Lung (tissue), 11 donors: ENCODE measurements at regions not wholly inside any gene's neighbourhood (a gene's known extent, or its start where the extent isn't known, plus 50 kb on each side); places are given as distances from the start of the nearest gene placed in this dataset.

Source experiments
- ATAC-seq: fragments of 200-7000 bp; cut with Tn5 transposase; one replicate; pipeline ENCODE4 v1.9.1; 2020; ENCODE audit warnings: moderate number of reproducible peaks; ENCODE audit not compliant: insufficient read depth, low FRiP score
- DNase-seq, 3 donors: peaks; one replicate each; pipeline ENCODE4 v3.0.0-alpha.2; 2013 to 2017
- H3K27ac ChIP-seq, 2 donors: one replicate each; pipeline ENCODE4 v1.5.1; 2013; ENCODE audit warnings: mild to moderate bottlenecking in 2 of 2, moderate library complexity in 2 of 2, control low read depth in 1 of 2, inconsistent platforms in 1 of 2, low read depth in 1 of 2, low read length in 1 of 2
- H3K27me3 ChIP-seq, 3 donors: one replicate each; pipeline ENCODE4 v1.5.1; 2013; ENCODE audit warnings: low read length in 2 of 3; ENCODE audit not compliant: control insufficient read depth in 3 of 3, insufficient read depth in 3 of 3
- H3K36me3 ChIP-seq, 4 donors: one replicate each; pipeline ENCODE4 v1.5.1; 2013; ENCODE audit warnings: low read length in 4 of 4, mild to moderate bottlenecking in 1 of 4, moderate library complexity in 1 of 4; ENCODE audit not compliant: control insufficient read depth in 4 of 4, insufficient read depth in 4 of 4
- H3K4me1 ChIP-seq, 5 donors: one replicate each; pipeline ENCODE4 v1.5.1; 2013; ENCODE audit warnings: low read length in 5 of 5, mild to moderate bottlenecking in 2 of 5, moderate library complexity in 1 of 5; ENCODE audit not compliant: control insufficient read depth in 5 of 5, insufficient read depth in 5 of 5
- H3K4me3 ChIP-seq: one replicate; pipeline ENCODE4 v1.5.1; 2013; ENCODE audit warnings: mild to moderate bottlenecking, control low read depth, moderate library complexity
- H3K9ac ChIP-seq, 2 donors: one replicate each; pipeline ENCODE4 v1.5.1; 2013; ENCODE audit warnings: low read length in 2 of 2, control low read depth in 1 of 2; ENCODE audit not compliant: insufficient read depth in 1 of 2
- H3K9me3 ChIP-seq, 4 donors: one replicate each; pipeline ENCODE4 v1.5.1; 2013; ENCODE audit warnings: low read length in 3 of 4, mild to moderate bottlenecking in 1 of 4, moderate library complexity in 1 of 4; ENCODE audit not compliant: control insufficient read depth in 4 of 4, insufficient read depth in 3 of 4
- CTCF ChIP-seq: IDR thresholded peaks from 2 replicates; pipeline ENCODE4 v1.5.1; 2012; ENCODE audit warnings: mild to moderate bottlenecking; ENCODE audit errors: control extremely low read depth, extremely low read depth
- WGBS, 2 donors: extraction: QIAGEN DNeasy Blood & Tissue Kit; methylation state at CpG; one replicate each; pipeline ENCODE4 v1.1.7; 2013; 5-methylcytosine and 5-hydroxymethylcytosine counted together
- donor health status: control.
- donor health status: control.
- donor health status: Bipolar disorder and iron deficiency.
- donor health status: healthy.
- donor health status: DM: yes; HTN: yes; CAD: no.

DNA sequence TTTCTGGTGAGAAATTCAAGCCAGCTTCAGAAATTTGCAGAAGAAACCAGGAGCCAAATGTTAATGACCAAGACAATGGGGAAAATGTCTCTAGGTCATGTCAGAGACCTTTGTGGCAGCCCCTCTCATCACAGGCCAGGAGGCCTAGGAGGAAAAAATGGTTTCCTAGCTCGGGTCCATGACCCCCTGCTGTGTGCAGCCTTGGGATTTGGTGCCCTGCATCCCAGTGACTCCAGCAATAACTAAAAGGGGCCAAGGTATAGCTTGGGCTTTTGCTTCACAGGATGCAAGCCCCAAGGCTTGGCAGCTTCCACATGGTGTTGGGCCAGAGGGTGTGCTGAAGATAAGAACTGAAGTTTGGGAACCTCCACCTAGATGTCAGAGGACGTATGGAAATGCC lies 814.7 kb upstream of the SLIT2 start:
- Histone ChIP-seq H3K9me3 (peaks cover 0 to 9% (median 3%) of the 10 kb centered on the region in 4 donors), H3K4me1 (no peaks in the 10 kb centered on the region), H3K9ac (no peak overlapping the region), H3K27me3 (no peaks in the 10 kb centered on the region), H3K4me3 (no peak overlapping the region), H3K36me3 (no peaks in the 10 kb centered on the region), H3K27ac (no peak overlapping the region)
- ATAC-seq, result no peak
- no peak for TF ChIP-seq CTCF
- DNase-seq, result no peak
- WGBS, 2 donors, result 61 to 72% methylated on average over 2 of the region's 2 CpGs

- H3K4me3 ChIP-seq, result no peak overlapping the region
- DNase-seq (no peak), ATAC-seq (no peak)
- H3K27ac ChIP-seq, result no peak overlapping the region
- WGBS, 2 donors, result 58 to 60% methylated on average over 4 of the region's 4 CpGs
- H3K9ac ChIP-seq, result no peak overlapping the region
- H3K4me1 ChIP-seq, result no peaks in the 10 kb centered on the region
- no peaks in the 10 kb centered on the region for H3K27me3 ChIP-seq
- H3K36me3 ChIP-seq, result no peaks in the 10 kb centered on the region
- TF ChIP-seq CTCF, result no peak
- peaks cover 0 to 9% (median 8%) of the 10 kb centered on the region in 4 donors for H3K9me3 ChIP-seq
These were observed 822.0 kb upstream of the SLIT2 start for GRCh38 chr4:19429684-19430083.

DNA sequence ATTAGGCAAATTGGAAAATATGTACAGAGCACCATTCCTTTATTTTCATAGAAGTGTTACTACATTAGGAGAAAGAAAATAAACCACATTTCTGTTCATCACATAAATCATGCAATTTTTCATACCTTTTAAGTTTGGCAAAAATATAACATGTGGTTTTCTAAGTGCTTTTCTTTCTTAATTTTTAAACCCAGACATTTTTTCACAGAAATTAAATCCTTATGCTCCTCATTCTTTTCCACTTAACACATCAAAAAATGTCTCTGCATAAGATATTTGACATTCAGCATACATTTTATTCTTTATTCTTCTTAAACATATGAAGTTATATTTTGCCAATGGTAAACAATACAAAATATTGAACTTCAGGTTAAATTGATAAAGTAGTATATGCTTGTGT lies 826.6 kb upstream of the SLIT2 start:
- DNase-seq (no peak), ATAC-seq (no peak)
- Histone ChIP-seq H3K4me1 (no peaks in the 10 kb centered on the region), H3K9ac (no peak overlapping the region), H3K36me3 (no peaks in the 10 kb centered on the region), H3K27me3 (no peaks in the 10 kb centered on the region), H3K4me3 (no peak overlapping the region), H3K9me3 (peaks cover 0 to 8% (median 5%) of the 10 kb centered on the region in 4 donors), H3K27ac (no peak overlapping the region)
- TF ChIP-seq CTCF, result no peak

GRCh38 chr4:19417256-19417655 lies 834.4 kb upstream of the SLIT2 start:
- Histone ChIP-seq H3K9me3 (no peaks in the 10 kb centered on the region), H3K4me3 (no peak overlapping the region), H3K27me3 (no peaks in the 10 kb centered on the region), H3K36me3 (no peaks in the 10 kb centered on the region), H3K9ac (no peak overlapping the region), H3K27ac (no peak overlapping the region), H3K4me1 (no peaks in the 10 kb centered on the region)
- WGBS, 2 donors, result 29 to 36% methylated on average over 2 of the region's 2 CpGs
- TF ChIP-seq CTCF, result no peak
- no peak for ATAC-seq
- no peak for DNase-seq
